Left kidney (tissue), 1 donor: ENCODE measurements at regions not wholly inside any gene's neighbourhood (a gene's known extent, or its start where the extent isn't known, plus 50 kb on each side); places are given as distances from the start of the nearest gene placed in this dataset.
"Not testable (repeated sequence)": the region's sequence is repeated elsewhere in the genome, so short reads cannot be mapped to it uniquely, and the experiment has no call there.

Experiments used
- DNase-seq: peaks from one replicate; pipeline ENCODE4 v3.0.0-alpha.2; 2013

- DNase-seq = no peak
Observed at GRCh38 chr5:57069115-57069835, 104.6 kb upstream of the GPBP1 start.

- DNase-seq = no peak
Observed at GRCh38 chr5:57072218-57072892, 101.5 kb upstream of the GPBP1 start.

- DNase-seq = no peak
Observed at GRCh38 chr5:57082441-57083067, 91.3 kb upstream of the GPBP1 start.

DNA sequence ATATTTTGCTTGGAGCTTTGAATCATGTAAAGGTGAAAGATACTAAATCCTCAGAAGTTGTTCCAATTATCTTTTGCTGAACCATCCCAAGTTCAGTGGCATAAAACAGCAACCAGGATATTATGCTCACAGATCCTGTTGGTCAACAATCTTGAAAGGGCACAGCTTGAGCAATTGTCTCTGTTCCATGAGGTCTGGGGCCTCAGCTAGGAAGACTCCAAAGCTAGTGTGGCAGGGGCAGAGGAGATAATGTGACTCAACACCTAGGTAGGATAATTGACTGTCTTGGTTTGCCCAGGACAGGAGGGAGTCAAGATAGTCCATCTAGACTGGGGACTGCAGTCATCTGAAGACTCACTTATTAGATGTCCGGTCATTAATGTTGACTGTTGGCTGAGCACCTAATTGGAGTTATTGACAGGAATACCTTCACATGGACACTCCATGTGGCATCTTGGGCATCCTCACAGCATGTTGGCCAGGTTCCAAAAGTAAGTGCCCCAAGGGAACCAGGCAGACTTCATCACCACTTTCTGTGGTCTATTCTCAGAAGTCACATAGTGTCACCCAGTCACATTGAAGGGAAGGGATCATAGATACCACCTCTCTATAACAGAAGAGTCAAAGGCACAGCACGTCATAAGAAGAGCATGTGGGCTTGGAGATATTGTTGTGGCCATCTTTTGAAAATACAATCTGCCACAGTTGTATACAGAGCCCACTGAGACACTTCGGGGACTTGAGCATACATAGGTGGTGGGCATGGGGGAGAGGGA, 88.4 kb upstream of the GPBP1 start:
- no peak for DNase-seq

DNA sequence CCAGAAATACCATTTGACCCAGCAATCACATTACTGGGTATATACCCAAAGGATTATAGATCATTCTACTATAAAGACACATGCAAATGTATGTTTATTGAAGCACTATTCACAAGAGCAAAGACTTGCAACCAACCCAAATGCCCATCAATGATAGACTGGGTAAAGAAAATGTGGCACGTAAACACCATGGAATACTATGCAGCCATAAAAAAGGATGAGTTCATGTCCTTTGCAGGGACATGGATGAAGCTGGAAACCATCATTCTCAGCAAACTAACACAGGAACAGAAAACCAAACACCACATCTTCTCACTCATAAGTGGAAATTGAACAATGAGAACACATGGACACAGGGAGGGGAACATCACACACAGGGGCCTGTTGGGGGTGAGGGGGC, 85.9 kb upstream of the GPBP1 start:
- DNase-seq = not testable (repeated sequence)

- DNase-seq = no peak
Observed at GRCh38 chr5:57094753-57095683, 78.8 kb upstream of the GPBP1 start.

DNA sequence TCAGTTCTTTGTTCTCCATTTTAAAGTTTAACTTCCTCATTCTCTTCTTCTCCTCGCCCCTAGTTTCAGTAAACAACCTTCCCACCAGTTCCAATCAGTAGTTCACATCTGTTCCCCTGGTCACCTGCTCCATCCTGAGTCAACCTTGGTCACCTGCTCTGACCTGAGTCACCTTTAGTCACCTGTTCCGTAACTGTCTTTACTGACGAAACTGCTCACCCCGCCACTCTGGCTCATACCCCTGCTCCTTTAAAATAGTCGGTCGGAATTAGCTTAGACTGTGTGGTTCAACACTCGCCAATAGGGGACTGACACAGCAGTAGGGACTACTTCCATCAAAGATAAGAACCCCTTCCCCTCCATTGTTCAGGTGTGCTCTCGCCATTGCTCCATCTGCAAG, 76.3 kb upstream of the GPBP1 start:
- no peak for DNase-seq

DNA sequence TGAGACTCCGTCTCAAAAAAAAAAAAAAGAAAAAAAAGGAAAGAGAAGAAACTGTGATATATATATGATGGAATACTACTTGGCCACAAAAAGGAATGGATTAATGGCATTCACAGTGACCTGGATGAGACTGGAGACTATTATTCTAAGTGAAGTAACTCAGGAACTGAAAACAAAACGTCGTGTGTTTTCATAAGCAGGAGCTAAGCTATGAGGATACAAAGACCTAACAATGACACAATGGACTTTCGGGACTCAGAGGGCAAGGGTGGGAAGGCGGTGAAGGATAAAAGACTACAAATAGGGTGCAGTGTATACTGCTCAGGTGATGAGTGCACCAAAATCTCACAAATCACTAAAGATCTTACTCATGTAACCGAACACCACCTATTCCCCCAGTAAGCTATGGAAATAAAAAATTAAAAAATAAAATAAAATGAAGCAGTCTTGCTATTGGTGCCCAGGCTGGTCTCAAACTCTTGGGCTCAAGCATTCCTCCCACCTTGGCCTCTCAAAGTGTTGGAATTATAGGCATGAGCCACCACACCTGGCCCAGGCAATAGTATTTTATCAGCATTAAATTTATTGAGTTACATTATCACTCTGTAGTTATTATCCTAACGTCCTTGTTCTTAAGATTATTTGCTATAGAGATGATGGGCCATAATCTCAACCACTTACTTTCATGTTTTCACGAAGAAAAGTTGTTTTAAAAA, 71.5 kb upstream of the GPBP1 start:
- no peak for DNase-seq

GRCh38 chr5:57102905-57103255, 71.0 kb upstream of the GPBP1 start:
- DNase-seq = no peak

DNA sequence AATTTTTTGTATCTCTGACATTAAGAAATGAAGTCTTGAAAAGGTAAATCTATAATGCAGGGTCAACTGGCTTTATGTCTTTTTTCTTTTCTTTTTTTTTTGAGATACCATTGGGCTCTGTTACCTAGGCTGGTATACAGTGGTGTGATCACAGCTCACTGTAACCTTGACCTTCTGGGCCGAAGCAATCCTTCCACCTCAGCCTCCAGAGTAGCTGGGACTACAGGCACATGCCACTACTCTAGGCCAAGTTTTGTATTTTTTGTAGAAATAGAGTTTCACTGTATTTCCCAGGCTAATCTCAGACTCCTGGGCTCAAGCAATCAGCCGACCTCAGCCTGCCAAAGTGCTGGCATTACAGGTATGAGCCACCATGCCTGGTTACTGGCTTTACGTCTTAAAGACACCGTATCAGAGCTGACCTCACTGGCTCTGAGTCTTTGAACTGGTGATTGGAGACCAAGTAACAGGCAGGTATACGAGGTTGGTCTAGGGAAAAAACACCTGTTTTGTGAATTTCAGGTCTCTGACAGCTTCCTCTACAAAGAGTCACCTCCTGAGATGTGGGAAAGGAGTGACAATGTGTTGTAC, 70.4 kb upstream of the GPBP1 start:
- DNase-seq = no peak

- no peak for DNase-seq
Observed at GRCh38 chr5:57106661-57107060, 67.2 kb upstream of the GPBP1 start.

DNA sequence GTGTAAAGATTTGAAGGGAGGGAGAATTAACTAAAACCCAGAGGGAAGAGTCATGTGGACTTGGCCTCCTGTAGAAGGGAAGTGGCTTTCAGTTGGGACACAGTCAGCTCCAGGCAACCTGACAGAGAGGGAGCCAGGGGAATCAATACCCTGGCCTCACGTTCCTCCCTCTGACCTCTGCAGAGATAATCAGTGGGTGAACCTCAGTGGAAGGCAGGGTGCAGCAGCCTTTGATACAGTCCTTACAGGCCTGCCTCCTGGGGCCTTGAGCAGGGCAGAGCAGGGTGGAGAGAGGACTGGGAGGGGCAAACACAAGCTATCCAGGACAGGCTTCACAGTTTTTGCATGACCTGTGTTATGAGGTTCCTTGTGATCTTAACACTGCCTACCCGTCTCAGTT, 61.9 kb upstream of the GPBP1 start:
- no peak for DNase-seq

DNA sequence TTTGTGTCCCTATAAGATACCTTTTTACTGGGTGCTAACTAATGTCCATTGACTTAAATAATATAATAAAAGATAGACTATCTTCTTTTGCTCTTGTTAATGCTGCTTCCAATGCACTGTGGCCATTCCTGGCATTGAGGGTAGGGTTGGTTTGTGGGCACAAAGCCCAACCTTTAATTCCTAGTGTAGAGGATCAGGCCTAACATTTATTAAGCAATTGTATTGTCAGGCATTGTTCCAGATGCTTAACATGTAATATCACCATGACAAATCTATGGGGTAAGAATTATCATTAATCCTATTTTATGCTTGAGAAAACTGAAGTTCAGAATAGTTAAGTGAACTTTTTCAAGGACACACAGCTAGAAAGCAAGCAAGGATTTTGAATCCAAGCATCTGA, 60.4 kb upstream of the GPBP1 start:
- DNase-seq = no peak

DNA sequence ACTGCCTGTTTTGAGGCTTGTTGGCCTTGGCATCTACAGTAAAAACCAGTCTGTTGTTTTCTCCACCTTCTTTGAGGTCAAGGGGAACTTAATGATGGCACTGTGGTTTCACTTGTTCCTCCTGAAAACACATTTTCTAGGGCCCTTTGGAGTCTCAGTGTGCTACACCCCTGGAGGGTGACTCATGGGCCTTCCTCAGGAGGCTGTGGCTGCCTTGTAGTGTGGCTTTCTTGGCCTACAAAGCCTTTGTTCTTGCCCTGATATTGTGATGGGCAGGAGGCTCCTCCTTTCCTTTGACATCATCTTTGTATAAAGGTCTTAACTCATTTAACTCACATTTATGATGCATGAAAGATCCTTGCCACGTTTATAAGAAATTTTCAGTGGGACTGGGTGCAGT, 56.3 kb upstream of the GPBP1 start:
- DNase-seq = no peak

DNA sequence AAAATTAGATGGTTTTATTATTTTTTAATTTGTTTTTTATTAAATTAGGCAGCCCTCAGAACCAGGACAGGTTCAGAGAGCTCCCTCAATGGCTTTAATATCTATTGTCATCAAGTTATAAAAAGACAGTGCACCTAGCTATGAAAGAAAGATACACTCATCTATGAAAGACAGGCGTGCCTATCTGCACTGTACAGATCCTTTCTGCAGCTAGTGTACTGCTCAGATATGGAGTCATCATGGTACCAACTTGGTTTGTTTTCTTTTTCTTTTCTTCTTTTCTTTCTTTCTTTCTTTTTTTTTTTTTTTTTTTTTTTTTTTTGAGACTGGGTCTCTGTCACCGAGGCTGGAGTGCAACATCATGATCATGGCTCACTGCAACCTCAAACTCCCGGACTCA, 54.8 kb upstream of the GPBP1 start:
- DNase-seq = no peak

DNA sequence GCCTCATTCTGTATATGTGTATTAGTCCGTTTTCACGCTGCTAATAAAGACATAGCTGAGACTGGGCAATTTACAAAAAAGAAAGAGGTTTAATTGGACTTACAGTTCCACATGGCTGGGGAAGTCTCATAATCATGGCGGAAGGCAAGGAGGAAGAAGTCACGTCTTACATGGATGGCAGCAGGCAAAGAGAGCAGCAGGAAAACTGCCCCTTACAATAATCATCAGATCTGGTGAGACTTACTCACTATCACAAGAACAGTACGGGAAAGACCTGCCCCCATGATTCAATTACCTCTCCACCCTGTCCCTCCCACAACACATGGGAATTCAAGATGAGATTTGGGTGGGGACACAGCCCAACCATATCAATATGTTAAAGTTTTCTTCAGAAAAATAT, 49.8 kb upstream of the GPBP1 start:
- DNase-seq = no peak
